GM19043 (cell line): ENCODE measurements at regions not wholly inside any gene's neighbourhood (a gene's known extent, or its start where the extent isn't known, plus 50 kb on each side); places are given as distances from the start of the nearest gene placed in this dataset.
"Not testable (repeated sequence)": the region's sequence is repeated elsewhere in the genome, so short reads cannot be mapped to it uniquely, and the experiment has no call there.

ENCODE experiments used
- ATAC-seq: cut with Tn5 transposase; IDR thresholded peaks from one replicate; pipeline ENCODE4 v1.9.1; 2021; ENCODE audit warnings: low read depth; ENCODE audit not compliant: unreplicated experiment

DNA sequence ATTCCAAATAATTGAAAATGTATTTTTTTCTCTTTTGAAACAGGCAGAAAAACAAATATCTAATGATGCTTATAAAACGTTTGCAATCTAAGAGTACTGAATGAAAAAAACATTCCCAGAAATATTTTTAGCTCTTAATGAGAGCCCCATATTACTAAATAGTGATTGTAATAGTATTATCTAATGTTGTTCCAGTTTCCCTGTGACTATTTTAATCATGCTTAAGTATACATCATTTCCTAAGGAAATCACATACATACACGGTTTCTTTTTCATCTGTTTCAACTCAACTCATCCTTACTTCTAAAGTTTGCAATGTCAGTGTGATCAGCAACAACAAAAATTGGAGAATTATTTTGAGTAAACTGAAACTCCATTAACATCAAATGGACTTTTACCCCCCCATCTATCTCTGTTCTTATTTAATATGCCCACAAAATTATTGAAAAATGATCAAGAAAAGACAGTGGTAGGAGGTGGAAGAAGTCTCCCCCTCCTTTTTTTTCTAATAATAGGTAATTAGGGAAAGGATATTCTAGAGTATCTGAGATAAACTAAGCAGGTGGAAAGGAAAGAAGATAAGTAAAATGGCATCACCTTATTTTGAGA, 530.1 kb upstream of the ATP2B1 start:
- no peak for ATAC-seq

GRCh38 chr12:90237841-90238240, 529.2 kb upstream of the ATP2B1 start:
- no peak for ATAC-seq

- no peak for ATAC-seq
These were observed 527.0 kb upstream of the ATP2B1 start for GRCh38 chr12:90235642-90236041.

GRCh38 chr12:90234472-90234871, 525.8 kb upstream of the ATP2B1 start:
- ATAC-seq = no peak

DNA sequence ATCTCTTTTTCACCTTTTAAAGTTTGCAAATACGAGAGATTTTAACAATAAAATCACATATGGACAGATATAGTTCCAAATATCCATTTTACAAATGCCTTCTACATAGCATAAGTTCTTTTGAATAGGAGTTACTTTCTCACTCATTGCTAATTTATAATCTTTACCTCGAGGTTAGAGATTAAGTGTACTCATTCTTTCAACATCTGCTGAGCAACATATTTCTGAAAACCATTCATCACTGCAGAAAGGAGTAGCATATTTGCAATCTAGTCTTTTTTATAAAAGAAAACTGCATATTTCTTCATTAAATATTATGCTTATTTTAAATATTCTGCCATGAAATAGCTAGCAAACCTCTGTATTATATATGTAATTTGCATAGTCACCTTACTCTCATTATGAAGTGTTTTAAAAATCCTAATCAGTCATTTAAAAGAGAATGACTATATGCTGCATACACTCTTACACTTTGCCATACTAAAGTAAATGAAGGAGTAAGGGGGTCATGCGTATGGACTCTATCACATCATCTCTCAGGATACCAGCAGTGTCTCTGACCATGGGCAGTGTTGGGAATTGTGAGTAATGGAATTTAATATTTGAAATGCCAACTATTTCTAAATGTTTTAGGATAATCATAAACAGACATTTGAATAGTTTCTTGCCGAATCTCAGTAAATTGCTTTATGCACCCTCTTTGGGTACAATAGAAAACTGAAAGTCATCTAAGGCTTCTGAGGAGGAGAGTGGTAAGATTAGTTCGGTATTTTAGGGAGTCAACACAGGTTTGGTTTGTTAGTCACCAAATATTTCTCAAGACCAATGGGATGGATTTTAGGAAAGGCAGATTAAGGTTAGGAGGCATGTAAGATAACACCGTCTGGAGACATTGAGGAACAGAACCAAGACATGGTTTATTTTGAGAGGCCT, 524.8 kb upstream of the ATP2B1 start:
- ATAC-seq = no peak

DNA sequence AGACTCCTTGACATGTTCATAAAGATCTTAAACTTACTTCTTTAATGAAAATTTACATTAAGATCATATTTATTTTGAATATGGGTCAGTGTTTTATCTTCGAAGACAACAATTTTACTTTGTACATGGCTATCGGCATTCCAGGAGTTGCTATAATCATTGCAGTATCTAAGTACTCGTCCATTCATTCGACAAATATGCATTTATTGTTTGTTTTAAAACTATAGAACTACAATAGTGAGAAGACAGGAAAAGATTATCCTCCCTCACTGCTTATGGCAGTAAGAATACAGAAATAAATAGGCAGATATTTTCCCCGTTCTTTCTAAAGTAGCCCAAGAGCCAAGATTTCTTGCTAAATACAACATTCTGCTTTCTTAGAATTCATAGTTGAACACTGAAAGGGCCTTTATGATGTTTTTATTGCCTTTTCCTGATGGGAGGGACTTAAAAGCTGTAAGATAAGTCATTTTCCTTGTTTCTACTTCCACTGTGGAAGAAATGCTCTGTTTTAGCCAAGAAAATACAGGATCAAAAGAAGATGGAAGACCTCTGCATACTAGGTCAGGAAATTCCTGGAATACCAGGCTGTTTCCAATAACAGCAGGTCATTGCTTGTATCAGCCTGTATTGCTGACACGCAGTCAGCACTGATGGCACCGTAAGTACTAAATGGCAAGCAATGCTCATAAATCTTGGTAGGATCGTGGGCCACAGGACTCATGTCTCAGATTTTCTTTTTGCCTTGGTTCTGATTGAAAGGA, 521.0 kb upstream of the ATP2B1 start:
- no peak for ATAC-seq

GRCh38 chr12:90226211-90226610, 517.6 kb upstream of the ATP2B1 start:
- no peak for ATAC-seq

GRCh38 chr12:90216815-90217214, 508.2 kb upstream of the ATP2B1 start:
- no peak for ATAC-seq

GRCh38 chr12:90216020-90216552, 507.4 kb upstream of the ATP2B1 start:
- no peak for ATAC-seq

DNA sequence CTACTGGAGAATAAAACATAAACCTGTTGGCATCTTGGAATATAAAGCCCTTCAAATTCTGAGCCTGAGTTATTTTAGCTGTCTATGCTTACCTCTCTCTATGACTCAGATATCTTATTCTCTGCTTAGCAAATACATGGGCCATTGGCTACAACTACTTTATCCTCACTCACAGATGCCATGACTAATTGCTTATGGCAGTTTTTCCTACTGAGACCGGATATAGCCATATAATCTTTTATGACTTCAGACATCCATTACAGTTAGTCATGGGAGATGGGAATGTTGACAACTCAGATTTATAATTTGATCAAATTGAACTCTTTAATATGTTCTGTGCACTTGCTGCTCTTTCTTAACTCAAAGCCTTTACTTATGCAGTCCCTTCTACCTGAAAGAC, 502.4 kb upstream of the ATP2B1 start:
- no peak for ATAC-seq

DNA sequence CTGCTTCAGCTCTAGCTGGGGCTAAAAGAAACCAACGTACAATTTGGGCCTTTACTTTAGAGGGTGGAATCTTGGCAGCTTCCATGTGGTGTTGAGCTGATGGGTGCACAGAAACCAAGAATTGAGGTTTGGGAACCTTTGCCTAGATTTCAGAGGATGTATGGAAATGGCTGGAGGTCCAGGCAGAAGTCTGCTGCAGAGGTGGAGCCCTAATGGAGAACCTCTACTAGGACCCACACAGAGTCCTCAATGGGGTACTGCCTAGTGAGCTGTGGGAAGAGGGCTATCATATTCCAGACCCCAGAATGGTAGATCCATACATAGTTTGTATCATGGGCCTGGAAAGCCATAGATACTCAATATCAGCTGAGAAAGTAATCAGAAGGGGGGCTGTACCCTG, 500.4 kb upstream of the ATP2B1 start:
- ATAC-seq = no peak

DNA sequence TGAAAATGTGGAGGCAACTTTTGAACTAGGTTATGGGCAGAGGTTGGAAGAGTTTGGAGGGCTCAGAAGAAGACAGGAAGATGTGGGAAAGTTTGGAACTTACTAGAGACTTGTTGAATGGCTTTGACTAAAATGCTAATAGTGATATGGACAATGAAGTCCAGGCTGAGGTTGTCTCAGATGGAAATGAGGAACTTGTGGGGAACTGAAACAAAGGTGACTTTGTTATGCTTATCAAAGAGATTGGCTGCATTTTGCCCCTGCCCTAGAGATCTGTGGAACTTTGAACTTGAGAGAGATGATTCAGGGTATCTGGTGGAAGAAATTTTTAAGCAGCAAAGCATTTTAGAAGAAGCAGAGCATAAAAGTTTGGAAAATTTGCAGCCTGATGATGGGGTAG, 499.7 kb upstream of the ATP2B1 start:
- not testable (repeated sequence) for ATAC-seq

DNA sequence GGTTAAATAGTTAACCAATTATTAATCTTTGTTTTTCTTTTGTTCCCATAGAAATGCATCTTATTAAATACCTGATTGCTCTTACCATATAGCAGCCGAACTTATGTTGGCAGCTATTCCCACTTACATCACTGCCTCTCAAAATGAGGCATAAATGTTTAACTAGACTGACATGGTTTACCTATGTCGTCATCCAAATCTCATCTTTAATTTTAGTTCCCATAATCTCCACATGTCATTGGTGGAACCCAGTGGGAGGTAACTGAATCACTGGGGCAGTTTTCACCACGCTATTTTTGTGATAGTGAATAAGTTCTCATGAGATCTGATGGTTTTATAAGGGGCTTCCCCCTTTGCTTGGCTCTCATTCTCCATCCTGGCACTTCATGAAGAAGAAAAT, 499.2 kb upstream of the ATP2B1 start:
- no peak for ATAC-seq

GRCh38 chr12:90205165-90205564, 496.5 kb upstream of the ATP2B1 start:
- ATAC-seq = no peak

GRCh38 chr12:90203556-90203955, 494.9 kb upstream of the ATP2B1 start:
- no peak for ATAC-seq

GRCh38 chr12:90199006-90199405, 490.4 kb upstream of the ATP2B1 start:
- no peak for ATAC-seq

DNA sequence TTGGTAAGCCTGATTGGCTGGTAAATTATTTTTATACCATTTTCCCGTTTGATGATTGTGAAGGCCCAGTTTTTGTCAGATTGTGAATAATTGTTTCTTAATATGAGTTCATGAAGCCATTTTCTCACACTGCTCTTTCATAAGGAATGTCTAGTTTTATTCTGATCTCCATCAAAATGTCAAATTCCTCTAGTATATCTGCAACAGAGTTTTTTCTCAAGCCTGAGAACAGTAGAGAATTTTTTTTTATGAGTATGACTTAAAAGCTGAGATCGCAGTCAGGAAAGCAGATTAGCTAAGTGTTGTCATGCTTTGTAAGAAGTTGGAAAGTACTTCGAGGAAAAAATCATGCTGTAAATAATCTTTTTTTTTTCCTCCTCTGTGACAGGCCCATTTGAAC, 484.9 kb upstream of the ATP2B1 start:
- ATAC-seq = no peak

DNA sequence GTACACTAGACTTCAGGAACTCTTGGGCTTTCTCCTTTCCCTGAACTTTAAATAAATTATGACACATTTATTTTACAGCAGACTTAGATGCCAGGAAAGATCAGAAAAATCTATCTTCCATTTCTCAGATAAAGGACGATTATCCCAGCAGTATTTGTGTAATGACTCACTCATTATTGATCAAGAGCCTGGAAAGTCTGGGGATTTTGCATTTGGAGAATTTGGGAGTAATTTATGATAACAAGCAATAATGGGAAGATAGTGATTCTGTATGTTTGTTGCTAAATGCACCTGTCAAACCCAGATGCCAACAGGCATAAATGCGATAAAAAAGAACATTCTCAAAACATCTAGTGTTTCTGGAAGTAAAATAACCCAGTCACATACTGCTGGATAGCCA, 480.2 kb upstream of the ATP2B1 start:
- no peak for ATAC-seq

DNA sequence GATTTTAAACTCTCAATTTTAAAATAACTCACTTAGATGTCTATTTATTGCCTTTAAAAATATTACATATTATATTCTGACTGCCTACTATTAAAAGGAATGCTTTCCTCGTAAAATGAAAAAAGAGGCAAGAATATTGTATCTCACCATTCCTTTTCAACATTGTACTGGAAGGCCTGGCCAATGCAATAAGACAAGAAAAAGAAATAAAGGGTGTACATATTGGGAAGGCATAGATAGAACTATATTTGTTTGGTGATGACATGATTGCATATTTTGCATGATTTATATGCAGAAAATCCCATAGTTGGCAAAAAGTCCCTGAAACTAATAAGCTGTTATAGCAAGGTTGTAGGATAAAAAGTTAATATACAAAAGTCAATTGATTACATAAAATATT, 474.6 kb upstream of the ATP2B1 start:
- no peak for ATAC-seq

DNA sequence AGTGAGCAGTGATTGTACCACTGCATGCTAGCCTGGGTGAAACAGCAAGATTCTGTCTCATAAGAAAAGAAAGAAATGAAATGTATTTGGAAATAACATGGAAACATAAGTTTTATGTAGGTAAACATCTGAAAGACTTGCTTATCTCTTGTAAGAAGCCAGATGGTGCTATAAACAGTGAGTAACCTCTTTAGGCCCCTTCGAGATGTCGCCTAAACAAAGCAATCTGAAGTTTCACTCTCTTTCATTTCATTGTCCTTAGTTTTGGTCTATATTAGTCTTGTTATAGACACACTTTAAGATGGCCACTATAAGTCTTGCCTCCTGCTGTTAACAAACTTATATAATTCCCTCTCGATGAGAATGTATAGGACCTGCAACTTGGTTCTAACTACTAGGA, 472.6 kb upstream of the ATP2B1 start:
- no peak for ATAC-seq

- ATAC-seq = no peak
These were observed 466.3 kb upstream of the ATP2B1 start for GRCh38 chr12:90174956-90175355.
